Suppressor macrophage (primary cell): ENCODE measurements at regions not wholly inside any gene's neighbourhood (a gene's known extent, or its start where the extent isn't known, plus 50 kb on each side); places are given as distances from the start of the nearest gene placed in this dataset.
A peak's percentile ranks its signal among the peaks of the same experiment; 100 is the strongest.

Experiments
- DNase-seq, 4 experiments: peaks; one replicate each; pipeline ENCODE4 v3.0.0-alpha.2; 2020 to 2022

DNA sequence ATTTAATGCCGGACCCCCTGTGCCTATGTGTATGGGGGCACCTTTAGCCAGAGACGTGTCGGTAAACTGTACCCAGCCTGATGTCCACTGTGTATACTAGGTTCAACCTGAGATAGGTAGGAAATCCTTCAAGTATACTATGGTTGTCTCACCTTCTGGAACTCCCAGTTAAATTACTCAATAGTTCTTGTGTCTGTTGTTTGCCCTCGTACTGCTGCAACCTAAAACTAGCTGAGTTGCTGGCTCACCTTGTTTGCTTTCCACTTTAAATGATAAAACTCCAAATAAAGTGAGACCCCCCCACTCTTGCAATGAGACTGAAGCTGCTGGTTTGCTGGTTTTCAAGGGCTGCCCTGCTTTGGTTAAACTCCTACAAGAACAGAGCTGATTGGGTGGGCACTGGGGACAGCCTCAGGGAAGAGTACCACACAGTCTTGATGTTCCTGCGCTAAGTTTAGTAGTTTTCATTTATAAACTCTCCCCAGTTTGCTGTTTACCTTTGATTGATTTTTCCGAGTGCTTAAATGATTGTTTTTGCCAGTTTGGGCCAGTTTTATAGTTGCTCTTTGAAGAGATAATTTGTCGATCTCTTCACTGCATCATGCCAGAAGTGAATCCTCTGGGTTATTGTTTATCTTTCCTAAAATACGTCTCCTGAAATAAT lies 1281.8 kb upstream of the MAP3K7 start:
- no peak for DNase-seq

GRCh38 chr6:91865889-91866288 lies 1279.0 kb upstream of the MAP3K7 start:
- DNase-seq, result no peak

GRCh38 chr6:91864911-91865310 lies 1278.0 kb upstream of the MAP3K7 start:
- DNase-seq, result no peak

DNA sequence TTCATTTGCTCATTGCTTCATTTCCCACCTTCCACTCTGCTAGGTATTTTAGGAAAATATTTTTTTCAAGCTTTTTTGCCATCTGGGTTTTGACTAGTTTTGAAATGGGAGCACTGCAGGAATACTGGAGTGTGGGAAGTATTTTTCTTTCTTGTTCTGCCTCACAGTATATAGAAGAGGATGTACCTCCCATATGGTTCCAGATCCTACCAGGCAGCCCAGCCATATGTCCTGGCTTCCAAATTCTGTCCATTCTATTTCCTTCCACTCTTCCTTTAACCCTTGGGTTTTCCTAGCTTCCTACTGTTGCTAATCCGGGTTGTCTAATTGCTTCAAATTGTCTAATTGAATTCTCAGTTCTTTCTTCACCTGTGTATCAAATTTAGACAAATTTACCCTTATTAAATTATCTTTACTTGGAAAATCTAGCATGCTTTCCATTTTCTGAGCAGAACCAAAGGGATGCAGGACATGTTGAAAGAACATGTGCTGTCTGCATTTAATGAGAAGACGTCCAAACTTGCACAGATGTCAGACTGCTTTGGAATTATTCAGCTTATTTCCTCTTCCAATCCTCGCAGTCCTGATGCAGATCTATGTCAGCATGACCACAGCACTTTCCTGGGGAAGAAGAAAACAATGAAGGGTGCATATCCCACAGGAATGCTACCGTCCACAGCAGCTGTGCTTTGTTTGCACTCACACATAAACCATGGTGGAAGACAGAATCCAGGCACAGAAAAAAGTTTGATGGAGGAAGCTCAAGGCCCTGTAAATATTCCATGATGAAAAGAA lies 1273.9 kb upstream of the MAP3K7 start:
- no peak for DNase-seq

DNA sequence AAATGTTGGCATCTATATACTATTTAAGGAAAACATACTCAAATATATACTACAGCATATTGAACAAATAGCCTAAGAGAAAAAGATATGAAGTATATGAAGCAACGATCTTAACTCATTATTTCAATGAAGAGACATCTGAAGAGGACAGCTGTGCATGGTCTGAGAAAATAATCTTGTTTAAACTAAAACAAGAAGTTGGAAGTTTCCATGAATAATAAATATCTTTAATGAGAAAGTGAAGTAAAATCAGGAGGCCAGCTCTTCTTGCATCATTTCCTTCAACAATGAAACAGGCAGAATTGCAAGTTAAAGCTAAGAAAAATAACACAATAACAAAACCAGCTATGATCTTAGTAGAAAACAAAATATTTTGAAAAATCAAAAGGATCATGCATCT lies 1265.4 kb upstream of the MAP3K7 start:
- peak in 1 of 4 experiments; percentile 3 for DNase-seq

GRCh38 chr6:91834813-91835212 lies 1247.9 kb upstream of the MAP3K7 start:
- no peak for DNase-seq

DNA sequence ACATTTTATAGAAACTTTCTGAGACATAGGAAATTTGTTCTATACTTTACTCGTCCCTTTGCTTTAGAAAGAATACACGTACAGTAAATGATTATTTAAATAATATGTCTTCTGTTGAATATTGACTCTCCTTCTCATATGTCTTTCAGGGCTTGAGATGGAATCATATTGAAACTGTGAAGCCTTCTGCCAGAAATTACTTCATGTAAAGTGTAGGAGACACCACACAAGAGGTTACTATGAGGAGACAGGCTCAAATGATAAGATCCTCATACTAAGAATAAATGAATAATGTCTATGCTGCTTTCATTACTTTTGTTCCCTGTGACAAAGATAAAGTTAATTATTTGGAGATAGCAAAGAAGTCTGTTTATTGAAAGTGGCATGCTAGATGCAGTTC lies 1240.3 kb upstream of the MAP3K7 start:
- no peak for DNase-seq

GRCh38 chr6:91826128-91826527 lies 1239.3 kb upstream of the MAP3K7 start:
- no peak for DNase-seq

DNA sequence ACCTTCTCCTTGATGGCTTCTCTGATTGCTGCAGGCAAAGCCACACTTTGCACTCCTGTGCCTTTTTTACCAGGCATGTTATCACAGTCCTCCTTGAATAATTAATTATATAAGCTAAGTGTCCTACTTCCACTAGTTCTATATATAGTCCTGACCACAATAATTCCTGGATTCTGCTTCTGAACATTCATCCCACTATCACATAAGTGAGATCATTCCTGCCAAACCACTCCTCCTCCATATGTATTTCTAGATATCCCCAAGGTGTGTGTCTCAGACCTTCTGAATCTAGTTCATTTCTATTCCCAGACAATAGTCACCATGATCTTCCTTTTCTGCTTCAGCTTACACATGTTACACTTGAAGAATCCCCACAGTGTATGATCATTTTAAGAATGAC lies 1237.5 kb upstream of the MAP3K7 start:
- no peak for DNase-seq

DNA sequence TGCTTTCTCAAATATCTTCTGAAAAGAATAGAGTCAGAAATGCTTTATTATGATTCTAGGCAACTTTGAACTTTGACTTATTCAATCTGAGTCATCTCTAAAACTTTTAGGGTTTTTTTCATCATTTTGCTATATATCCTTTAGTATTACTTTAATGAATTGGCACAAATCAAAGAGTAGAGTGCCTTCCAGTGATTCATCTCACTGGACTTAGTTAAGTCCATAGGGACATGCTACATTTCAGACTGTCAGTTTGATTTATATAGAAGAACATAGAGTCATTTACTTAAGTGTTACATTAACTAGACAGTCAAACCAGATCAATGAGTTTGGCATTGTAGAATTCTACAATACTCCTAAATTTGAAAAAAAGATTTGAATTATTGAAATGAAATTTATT lies 1235.7 kb upstream of the MAP3K7 start:
- no peak for DNase-seq

GRCh38 chr6:91816335-91816734 lies 1229.5 kb upstream of the MAP3K7 start:
- DNase-seq, result no peak

DNA sequence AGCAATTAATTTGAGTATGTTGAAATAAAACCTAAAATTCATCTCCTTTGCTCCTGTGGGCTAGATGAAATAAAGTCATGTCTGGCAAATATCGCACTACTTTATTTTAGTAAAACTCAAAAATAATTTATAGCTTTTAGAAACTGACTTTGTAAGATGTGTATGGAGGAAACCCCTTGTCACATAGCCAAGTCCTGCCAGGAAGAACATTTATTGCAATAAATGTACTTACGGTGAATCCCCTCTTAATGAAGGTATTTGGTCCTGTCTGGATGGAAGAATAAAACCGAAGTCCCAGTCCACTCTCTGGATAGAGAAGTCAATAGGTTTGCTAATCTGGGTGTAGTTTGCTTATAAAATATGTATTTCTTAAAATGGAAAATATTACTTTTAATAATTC lies 1226.8 kb upstream of the MAP3K7 start:
- DNase-seq, result no peak

DNA sequence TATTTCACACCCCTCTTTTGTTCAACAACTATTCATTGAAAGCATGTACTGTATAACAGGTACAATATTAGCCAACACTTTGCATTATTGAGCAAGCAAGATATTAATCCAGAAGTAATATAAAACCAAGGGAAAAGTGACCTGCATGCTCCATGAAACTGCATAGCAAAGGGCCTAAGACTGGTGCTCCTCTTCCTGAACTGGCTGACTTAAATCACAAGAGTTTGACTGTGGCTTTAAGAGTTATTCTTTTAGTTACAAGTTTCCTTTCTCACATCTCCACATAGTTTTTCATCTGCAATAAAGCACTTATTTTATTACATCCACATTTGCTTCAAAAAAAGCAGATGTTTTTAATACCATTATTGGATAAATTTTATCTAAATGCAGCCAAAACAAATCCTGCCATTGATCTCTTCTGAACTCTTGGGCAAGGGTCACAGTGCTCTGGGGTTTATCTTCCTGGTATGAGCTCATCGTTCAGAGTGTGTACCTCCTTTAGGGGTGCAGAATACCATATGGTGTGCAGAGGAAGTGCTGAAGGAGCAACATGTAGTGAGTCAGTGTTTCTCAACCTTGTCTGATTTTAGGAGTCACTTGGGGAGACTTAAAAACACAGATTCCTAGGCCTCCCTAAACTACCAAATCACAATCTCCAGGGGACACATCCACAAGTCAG lies 1225.9 kb upstream of the MAP3K7 start:
- no peak for DNase-seq

- no peak for DNase-seq
These were observed 1218.1 kb upstream of the MAP3K7 start for GRCh38 chr6:91804981-91805380.

DNA sequence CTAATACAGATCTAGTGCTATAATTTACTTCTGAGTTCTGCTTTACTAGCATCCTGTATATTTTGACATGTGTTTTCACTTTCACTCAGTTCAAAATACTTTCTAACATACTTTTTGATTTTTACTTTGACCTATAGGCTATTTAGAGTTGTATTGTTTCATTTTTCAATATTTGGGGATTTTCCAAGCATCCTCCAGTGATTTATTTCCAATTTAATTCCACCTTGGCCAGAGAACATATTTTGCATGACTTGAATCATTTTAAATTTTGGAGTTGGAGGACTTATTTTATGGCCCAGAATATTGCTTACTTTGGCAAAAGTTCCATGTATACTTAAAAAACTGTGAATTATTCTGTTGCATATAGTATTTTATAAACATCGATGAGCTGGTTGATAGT lies 1215.6 kb upstream of the MAP3K7 start:
- DNase-seq, result no peak

GRCh38 chr6:91796603-91797002 lies 1209.7 kb upstream of the MAP3K7 start:
- DNase-seq, result no peak

GRCh38 chr6:91788501-91788900 lies 1201.6 kb upstream of the MAP3K7 start:
- DNase-seq, result no peak

- no peak for DNase-seq
These were observed 1199.8 kb upstream of the MAP3K7 start for GRCh38 chr6:91786474-91787184.

GRCh38 chr6:91782802-91783201 lies 1195.9 kb upstream of the MAP3K7 start:
- no peak for DNase-seq

GRCh38 chr6:91781946-91782345 lies 1195.1 kb upstream of the MAP3K7 start:
- no peak for DNase-seq

GRCh38 chr6:91780270-91780669 lies 1193.4 kb upstream of the MAP3K7 start:
- no peak for DNase-seq

GRCh38 chr6:91761621-91762020 lies 1174.7 kb upstream of the MAP3K7 start:
- no peak for DNase-seq

DNA sequence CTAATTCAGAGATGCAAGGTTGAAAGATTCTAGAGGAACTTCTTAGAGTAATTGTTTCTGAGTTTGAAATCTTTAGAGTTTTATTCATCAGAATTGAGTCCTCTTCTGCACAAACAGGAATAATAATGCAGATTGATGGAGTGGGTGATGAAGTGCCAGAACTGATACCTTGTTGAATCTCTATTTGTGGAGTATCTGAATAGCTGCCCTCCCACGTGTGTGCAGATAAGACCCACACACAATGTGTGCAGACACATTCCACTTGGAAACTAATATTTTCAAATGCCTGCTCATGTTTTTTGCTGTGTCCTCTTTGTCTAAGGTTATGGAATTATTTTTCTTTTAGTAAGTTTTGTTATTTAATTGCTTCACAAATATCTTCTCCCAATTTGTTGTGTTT lies 1167.8 kb upstream of the MAP3K7 start:
- DNase-seq, result no peak
